B cell (primary cell): ENCODE measurements at regions not wholly inside any gene's neighbourhood (a gene's known extent, or its start where the extent isn't known, plus 50 kb on each side); places are given as distances from the start of the nearest gene placed in this dataset.
A peak's percentile ranks its signal among the peaks of the same experiment; 100 is the strongest.

Experiments
- ATAC-seq: fragments of 200-7000 bp; cut with Tn5 transposase; one replicate; pipeline ENCODE4 v1.10.0; 2021; ENCODE audit warnings: low read depth, mild to moderate bottlenecking, moderate number of reproducible peaks, moderate library complexity
- CTCF ChIA-PET: fragments of 350-600 bp; sonication (Branson Sonifier 250); formaldehyde crosslinking; loops from one replicate; lab custom pipeline; 2021; ENCODE audit warnings: antibody characterized with exemption, inconsistent platforms; lab: Charles Lee
- POLR2A ChIA-PET: fragments of 350-600 bp; sonication (Branson Sonifier 250); formaldehyde crosslinking; loops from one replicate; lab custom pipeline; 2021; ENCODE audit warnings: antibody characterized with exemption; lab: Charles Lee
- DNase-seq: peaks from one replicate; pipeline ENCODE4 v3.0.0; 2013
- H2AFZ ChIP-seq: 2 replicates; pipeline ENCODE4 v1.6.1; 2012; ENCODE audit warnings: mild to moderate bottlenecking, low read depth, low read length; ENCODE audit not compliant: insufficient read depth, poor library complexity, severe bottlenecking
- H3K27ac ChIP-seq, 2 donors: 1 replicate in 1 of 2; 2 replicates in 1 of 2; pipeline ENCODE4 v1.5.1; 2012 to 2013; ENCODE audit warnings: low read length in 2 of 2, mild to moderate bottlenecking in 2 of 2, moderate library complexity in 1 of 2
- H3K27me3 ChIP-seq, 4 experiments: fragments of 200-600 bp in 1 of 4; sonication (generic) in 1 of 4; replicated peaks in 1 of 4; 1 replicate in 2 of 4; 2 replicates in 2 of 4; pipeline versions ENCODE4 v1.6.1 to v1.7.0; 2013 to 2016; ENCODE audit warnings: low read length in 3 of 4, mild to moderate bottlenecking in 2 of 4, mixed read lengths in 1 of 4, moderate library complexity in 1 of 4; ENCODE audit not compliant: insufficient read depth in 4 of 4, control insufficient read depth in 3 of 4; ENCODE audit errors: control extremely low read depth in 1 of 4
- H3K36me3 ChIP-seq, 2 experiments: replicated peaks in 1 of 2; 1 replicate in 1 of 2; 2 replicates in 1 of 2; pipeline versions ENCODE4 v1.6.1 to v1.7.1; 2013; ENCODE audit warnings: low read length in 1 of 2; ENCODE audit not compliant: insufficient read depth in 2 of 2, control insufficient read depth in 1 of 2; ENCODE audit errors: control extremely low read depth in 1 of 2, extremely low read depth in 1 of 2
- H3K4me1 ChIP-seq, 2 donors: fragments of 200-600 bp in 1 of 2; sonication (generic) in 1 of 2; 1 replicate in 1 of 2; 2 replicates in 1 of 2; pipeline versions ENCODE4 v1.5.1 to v1.6.1; 2013 to 2017; ENCODE audit warnings: low read length in 2 of 2; ENCODE audit not compliant: control insufficient read depth in 2 of 2, insufficient read depth in 2 of 2
- H3K4me2 ChIP-seq: replicated peaks from 2 replicates; pipeline ENCODE3; 2012; ENCODE audit warnings: mild to moderate bottlenecking, low read depth, low read length; ENCODE audit not compliant: poor library complexity, severe bottlenecking
- H3K4me3 ChIP-seq, 5 experiments: fragments of 200-600 bp in 1 of 5; sonication (generic) in 1 of 5; 1 replicate in 3 of 5; 2 replicates in 2 of 5; pipeline versions ENCODE4 v1.5.1 to v1.7.0; 2011 to 2016; ENCODE audit warnings: low read length in 4 of 5, mild to moderate bottlenecking in 4 of 5, low read depth in 2 of 5, control low read depth in 1 of 5, moderate library complexity in 1 of 5; ENCODE audit not compliant: insufficient read depth in 1 of 5; ENCODE audit errors: control extremely low read depth in 1 of 5, extremely low read depth in 1 of 5
- H3K79me2 ChIP-seq: fragments of 200-600 bp; sonication (generic); one replicate; pipeline ENCODE4 v1.6.0; 2016; ENCODE audit warnings: low read length; ENCODE audit not compliant: control insufficient read depth, insufficient read depth
- H3K9ac ChIP-seq: fragments of 200-600 bp; sonication (generic); 2 replicates; pipeline ENCODE4 v1.6.1; 2017; ENCODE audit warnings: mild to moderate bottlenecking, low read length, moderate library complexity
- H3K9me3 ChIP-seq, 3 donors: one replicate each; pipeline versions ENCODE4 v1.6.1 to v1.7.1; 2013; ENCODE audit warnings: low read length in 2 of 3; ENCODE audit not compliant: control insufficient read depth in 2 of 3, insufficient read depth in 1 of 3; ENCODE audit errors: control extremely low read depth in 1 of 3
- H4K20me1 ChIP-seq: 2 replicates; pipeline ENCODE4 v1.6.0; 2012; ENCODE audit warnings: mild to moderate bottlenecking, low read length; ENCODE audit not compliant: insufficient read depth, control insufficient read depth, poor library complexity, severe bottlenecking
- H3K27ac Mint-ChIP-seq: one replicate; pipeline ENCODE4 v1.8.0; 2021; ENCODE audit warnings: mixed read lengths
- H3K27me3 Mint-ChIP-seq: one replicate; pipeline ENCODE4 v1.8.0; 2021; ENCODE audit warnings: mixed read lengths
- H3K4me1 Mint-ChIP-seq: one replicate; pipeline ENCODE4 v1.8.0; 2021; ENCODE audit warnings: mixed read lengths
- H3K4me3 Mint-ChIP-seq: one replicate; pipeline ENCODE4 v1.8.0; 2021; ENCODE audit warnings: mixed read lengths
- H3K9me3 Mint-ChIP-seq: one replicate; pipeline ENCODE4 v1.8.0; 2022; ENCODE audit warnings: mixed read lengths; ENCODE audit not compliant: insufficient read depth
- CTCF ChIP-seq: fragments of 200-600 bp; IDR thresholded peaks from one replicate; pipeline ENCODE4 v1.8.0; 2022; ENCODE audit warnings: antibody characterized with exemption, mild to moderate bottlenecking
- EZH2 ChIP-seq: IDR thresholded peaks from 2 replicates; pipeline ENCODE4 v1.6.1; 2012; ENCODE audit warnings: borderline replicate concordance, low read depth, mild to moderate bottlenecking, moderate library complexity, low read length; ENCODE audit not compliant: insufficient read depth, poor library complexity, severe bottlenecking
- WGBS: methylation state at CpG from one replicate; pipeline ENCODE4 v1.1.5; 2013; ENCODE audit warnings: missing lambda C conversion rate; ENCODE audit not compliant: insufficient coverage; 5-methylcytosine and 5-hydroxymethylcytosine counted together
- intact Hi-C: fragments of 100-400 bp; cut with micrococcal nuclease; formaldehyde crosslinking; loops from one replicate; pipeline ENCODE4 v1.10.0; 2022

GRCh38 chr9:117979914-117980313, 275.7 kb downstream of the TLR4 start:
- no peaks in the 10 kb centered on the region for H3K79me2 ChIP-seq
- H4K20me1 ChIP-seq: no peaks in the 10 kb centered on the region
- H3K27me3 ChIP-seq: peaks cover 0 to 7% (median 3%) of the 10 kb centered on the region in 4 experiments
- Mint-ChIP-seq H3K4me1 (no peaks in the 10 kb centered on the region), H3K9me3 (peaks cover 1% of the 10 kb centered on the region), H3K27ac (no peak overlapping the region), H3K27me3 (peaks cover 15% of the 10 kb centered on the region), H3K4me3 (no peak overlapping the region)
- H3K27ac ChIP-seq: no peak overlapping the region
- no peaks in the 10 kb centered on the region for H3K36me3 ChIP-seq
- no peak for TF ChIP-seq CTCF
- TF ChIP-seq EZH2: no peak
- H3K4me2 ChIP-seq: no peak overlapping the region
- ATAC-seq (no peak), DNase-seq (no peak)
- intact Hi-C loops: no loop called here
- no peak overlapping the region for H3K9ac ChIP-seq
- no peaks in the 10 kb centered on the region for H3K4me1 ChIP-seq
- H3K4me3 ChIP-seq: no peak overlapping the region
- no CpG with 5 or more reads among the region's 2 CpGs for WGBS
- ChIA-PET POLR2A (no interaction called here), CTCF (no interaction called here)
- H3K9me3 ChIP-seq: no peaks in the 10 kb centered on the region
- no peak overlapping the region for H2AFZ ChIP-seq

DNA sequence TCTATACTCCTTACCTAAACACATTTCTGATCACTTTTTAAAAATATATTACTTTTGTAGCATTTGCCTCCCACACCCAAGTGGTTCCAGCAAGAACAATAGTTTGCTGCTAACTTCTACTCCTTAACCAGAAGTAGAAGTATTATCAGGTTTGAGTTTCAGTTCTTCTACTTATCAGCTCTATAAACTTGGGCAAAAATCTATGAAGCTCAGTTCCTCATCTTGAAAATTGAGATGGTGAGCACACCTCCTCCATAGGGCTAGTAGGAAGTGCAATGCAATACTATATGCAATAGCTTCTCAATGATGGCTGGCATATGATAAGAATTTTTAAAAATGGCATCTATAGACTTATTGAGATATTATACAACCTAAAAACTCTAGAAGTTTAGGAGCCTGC, 283.7 kb downstream of the TLR4 start:
- Mint-ChIP-seq H3K4me3 (no peak overlapping the region), H3K27ac (no peak overlapping the region), H3K4me1 (peaks cover 11% of the 10 kb centered on the region), H3K9me3 (no peaks in the 10 kb centered on the region), H3K27me3 (no peaks in the 10 kb centered on the region)
- no peak overlapping the region for H3K27ac ChIP-seq
- H2AFZ ChIP-seq: no peak overlapping the region
- H3K79me2 ChIP-seq: no peaks in the 10 kb centered on the region
- ATAC-seq (no peak), DNase-seq (no peak)
- H3K4me1 ChIP-seq: peaks cover 6 to 17% of the 10 kb centered on the region in 2 donors
- H3K9ac ChIP-seq: no peak overlapping the region
- no peak for TF ChIP-seq CTCF
- no peak for TF ChIP-seq EZH2
- peak overlapping the region; percentile 21 for H3K4me2 ChIP-seq
- ChIA-PET POLR2A (no interaction called here), CTCF (no interaction called here)
- intact Hi-C loops: no loop called here
- H3K9me3 ChIP-seq: no peaks in the 10 kb centered on the region
- H3K4me3 ChIP-seq: no peak overlapping the region
- no peaks in the 10 kb centered on the region for H3K36me3 ChIP-seq
- peaks cover 0 to 5% (median 1%) of the 10 kb centered on the region in 4 experiments for H3K27me3 ChIP-seq
- no peaks in the 10 kb centered on the region for H4K20me1 ChIP-seq
